Gastrocnemius medialis (tissue), 4 donors: ENCODE measurements at regions not wholly inside any gene's neighbourhood (a gene's known extent, or its start where the extent isn't known, plus 50 kb on each side); places are given as distances from the start of the nearest gene placed in this dataset.

Experiments used
- CTCF ChIP-seq, 5 experiments: fragments of 450-650 bp in 3 of 5; fragments of 200-600 bp in 2 of 5; sonication (generic) in 2 of 5; IDR thresholded peaks in 4 of 5; conservative IDR thresholded peaks in 1 of 5; 1 replicate in 4 of 5; 2 replicates in 1 of 5; pipeline ENCODE4 v1.5.1; 2016 to 2019; ENCODE audit warnings: antibody characterized with exemption in 5 of 5, mild to moderate bottlenecking in 3 of 5, moderate library complexity in 3 of 5
- POLR2A ChIP-seq, 2 donors: fragments of 450-650 bp; IDR thresholded peaks; one replicate each; pipeline ENCODE4 v1.6.1; 2017; ENCODE audit warnings: antibody characterized with exemption in 2 of 2, mild to moderate bottlenecking in 2 of 2, moderate library complexity in 2 of 2

DNA sequence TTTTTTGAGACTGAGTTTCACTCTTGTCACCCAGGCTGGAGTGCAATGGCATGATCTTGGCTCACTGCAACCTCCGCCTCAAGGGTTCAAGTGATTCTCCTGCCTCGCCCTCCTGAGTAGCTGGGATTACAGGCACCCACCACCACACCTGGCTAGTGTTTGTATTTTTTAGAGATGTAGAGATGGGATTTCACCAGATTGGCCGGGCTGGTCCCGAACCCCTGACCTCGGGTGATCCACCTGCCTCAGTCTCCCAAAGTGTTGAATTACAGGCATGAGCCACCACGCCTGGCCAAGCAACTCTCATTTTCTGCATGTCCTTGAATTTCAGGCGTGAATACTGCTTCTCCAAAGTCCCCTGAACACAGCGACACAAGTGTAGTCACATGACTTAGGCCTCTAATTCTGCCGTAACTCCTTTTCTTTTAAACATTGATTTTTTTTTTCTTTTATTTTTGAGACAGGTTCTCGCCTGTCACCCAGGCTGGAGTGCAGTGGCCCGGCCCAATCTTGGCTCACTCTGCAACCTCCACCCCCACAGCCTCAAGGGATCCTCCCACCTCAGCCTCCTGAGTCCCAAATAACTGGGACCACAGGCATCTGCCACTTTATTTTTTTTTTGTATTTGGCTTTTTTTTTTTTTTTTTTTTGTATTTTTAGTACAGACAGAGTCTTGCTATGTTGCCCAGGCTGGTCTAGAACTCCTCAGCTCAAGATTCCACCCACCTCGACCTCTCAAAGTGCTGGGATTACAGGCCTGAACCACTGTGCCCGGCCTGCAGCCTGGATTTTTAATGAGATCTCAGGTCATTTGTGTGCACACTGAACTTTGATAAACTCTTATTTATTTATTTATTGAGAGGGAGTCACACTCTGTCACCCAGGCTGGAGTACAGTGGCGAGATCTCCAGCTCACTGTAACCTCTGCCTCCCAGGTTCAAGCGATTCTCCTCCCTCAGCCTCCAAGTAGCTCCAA lies 124.6 kb downstream of the KCNJ18 start:
- no peak for TF ChIP-seq CTCF (IDR thresholded peaks at IDR 0.05 in 4 of 5, conservative IDR thresholded peaks at IDR 0.05 in 1 of 5)
- no peak for TF ChIP-seq POLR2A (IDR thresholded peaks at IDR 0.05)
